HAP-1 (cell line): ENCODE measurements at regions not wholly inside any gene's neighbourhood (a gene's known extent, or its start where the extent isn't known, plus 50 kb on each side); places are given as distances from the start of the nearest gene placed in this dataset.

Experiments
- DNase-seq, 2 experiments: peaks; one replicate each; pipeline ENCODE4 v3.0.0-alpha.2; 2016 to 2020; ENCODE audit warnings: low spot score in 2 of 2
- H3K27me3 ChIP-seq: fragments of 250-450 bp; sonication (Bioruptor Pico); 2 replicates; pipeline ENCODE4 v1.5.1; 2020; ENCODE audit warnings: low read depth, mild to moderate bottlenecking, moderate library complexity
- H3K36me3 ChIP-seq: fragments of 250-450 bp; sonication (Bioruptor Pico); replicated peaks from 2 replicates; pipeline ENCODE4 v1.5.1; 2020; ENCODE audit warnings: mild to moderate bottlenecking
- H3K4me1 ChIP-seq: fragments of 250-450 bp; sonication (Bioruptor Pico); 2 replicates; pipeline ENCODE4 v1.5.1; 2020; ENCODE audit warnings: mild to moderate bottlenecking
- H3K4me3 ChIP-seq: fragments of 250-450 bp; sonication (Bioruptor Pico); 2 replicates; pipeline ENCODE4 v1.5.1; 2020; ENCODE audit warnings: mild to moderate bottlenecking, moderate library complexity
- H3K9me3 ChIP-seq: fragments of 250-450 bp; sonication (Bioruptor Pico); 2 replicates; pipeline ENCODE4 v1.5.1; 2020; ENCODE audit warnings: mild to moderate bottlenecking, moderate library complexity
- in situ Hi-C: fragments of 300-500 bp; cut with MboI; formaldehyde crosslinking; loops from 3 replicates; pipeline ENCODE4 v1.14.3; 2020; ENCODE audit warnings: low sequenced_read_pairs, inconsistent platforms, mixed read lengths

GRCh38 chr16:76913046-76913445, 277.9 kb upstream of the MON1B start:
- no peak overlapping the region for H3K4me3 ChIP-seq
- no peaks in the 10 kb centered on the region for H3K36me3 ChIP-seq
- no peaks in the 10 kb centered on the region for H3K27me3 ChIP-seq
- H3K9me3 ChIP-seq: no peaks in the 10 kb centered on the region
- DNase-seq: no peak
- in situ Hi-C loops: no loop called here
- H3K4me1 ChIP-seq: no peaks in the 10 kb centered on the region

GRCh38 chr16:76926042-76926441, 264.9 kb upstream of the MON1B start:
- no peaks in the 10 kb centered on the region for H3K9me3 ChIP-seq
- in situ Hi-C loops: no loop called here
- H3K27me3 ChIP-seq: no peaks in the 10 kb centered on the region
- no peaks in the 10 kb centered on the region for H3K4me1 ChIP-seq
- H3K4me3 ChIP-seq: no peak overlapping the region
- no peak for DNase-seq
- H3K36me3 ChIP-seq: no peaks in the 10 kb centered on the region

- Histone ChIP-seq H3K4me1 (no peaks in the 10 kb centered on the region), H3K9me3 (no peaks in the 10 kb centered on the region), H3K27me3 (no peaks in the 10 kb centered on the region), H3K36me3 (no peaks in the 10 kb centered on the region), H3K4me3 (no peak overlapping the region)
- DNase-seq: no peak
- in situ Hi-C loops: no loop called here
These were observed 264.4 kb upstream of the MON1B start for GRCh38 chr16:76926595-76926994.

- H3K36me3 ChIP-seq: no peaks in the 10 kb centered on the region
- no peaks in the 10 kb centered on the region for H3K9me3 ChIP-seq
- in situ Hi-C loops: no loop called here
- no peak overlapping the region for H3K4me3 ChIP-seq
- no peak for DNase-seq
- no peaks in the 10 kb centered on the region for H3K4me1 ChIP-seq
- no peaks in the 10 kb centered on the region for H3K27me3 ChIP-seq
These were observed 259.8 kb upstream of the MON1B start for GRCh38 chr16:76931186-76931585.

GRCh38 chr16:76932541-76933211, 258.3 kb upstream of the MON1B start:
- no peaks in the 10 kb centered on the region for H3K27me3 ChIP-seq
- in situ Hi-C loops: no loop called here
- DNase-seq: no peak
- H3K36me3 ChIP-seq: no peaks in the 10 kb centered on the region
- no peaks in the 10 kb centered on the region for H3K9me3 ChIP-seq
- H3K4me3 ChIP-seq: no peak overlapping the region
- H3K4me1 ChIP-seq: no peaks in the 10 kb centered on the region

GRCh38 chr16:76940251-76940650, 250.7 kb upstream of the MON1B start:
- DNase-seq: no peak
- Histone ChIP-seq H3K4me3 (no peak overlapping the region), H3K27me3 (no peaks in the 10 kb centered on the region), H3K4me1 (no peaks in the 10 kb centered on the region), H3K9me3 (no peaks in the 10 kb centered on the region), H3K36me3 (no peaks in the 10 kb centered on the region)
- in situ Hi-C loops: no loop called here

GRCh38 chr16:76941113-76941512, 249.9 kb upstream of the MON1B start:
- Histone ChIP-seq H3K36me3 (no peaks in the 10 kb centered on the region), H3K9me3 (no peaks in the 10 kb centered on the region), H3K27me3 (no peaks in the 10 kb centered on the region), H3K4me1 (no peaks in the 10 kb centered on the region), H3K4me3 (no peak overlapping the region)
- DNase-seq: no peak
- in situ Hi-C loops: no loop called here

GRCh38 chr16:76942089-76942488, 248.9 kb upstream of the MON1B start:
- Histone ChIP-seq H3K4me1 (no peaks in the 10 kb centered on the region), H3K27me3 (no peaks in the 10 kb centered on the region), H3K9me3 (no peaks in the 10 kb centered on the region), H3K4me3 (no peak overlapping the region), H3K36me3 (no peaks in the 10 kb centered on the region)
- in situ Hi-C loops: no loop called here
- no peak for DNase-seq

GRCh38 chr16:76943921-76944320, 247.1 kb upstream of the MON1B start:
- Histone ChIP-seq H3K27me3 (no peaks in the 10 kb centered on the region), H3K4me1 (no peaks in the 10 kb centered on the region), H3K9me3 (no peaks in the 10 kb centered on the region), H3K36me3 (no peaks in the 10 kb centered on the region), H3K4me3 (no peak overlapping the region)
- in situ Hi-C loops: no loop called here
- DNase-seq: no peak

GRCh38 chr16:76946879-76947278, 244.1 kb upstream of the MON1B start:
- H3K4me1 ChIP-seq: no peaks in the 10 kb centered on the region
- H3K4me3 ChIP-seq: no peak overlapping the region
- H3K9me3 ChIP-seq: no peaks in the 10 kb centered on the region
- DNase-seq: no peak
- in situ Hi-C loops: no loop called here
- H3K36me3 ChIP-seq: no peaks in the 10 kb centered on the region
- no peaks in the 10 kb centered on the region for H3K27me3 ChIP-seq

GRCh38 chr16:76947749-76948148, 243.2 kb upstream of the MON1B start:
- in situ Hi-C loops: no loop called here

GRCh38 chr16:76955629-76956028, 235.4 kb upstream of the MON1B start:
- in situ Hi-C loops: no loop called here
- Histone ChIP-seq H3K36me3 (no peaks in the 10 kb centered on the region), H3K4me3 (no peak overlapping the region), H3K27me3 (no peaks in the 10 kb centered on the region), H3K9me3 (no peaks in the 10 kb centered on the region), H3K4me1 (no peaks in the 10 kb centered on the region)
- DNase-seq: no peak

More at GRCh38 chr16:76947749-76948148, 243.2 kb upstream of the MON1B start:
- DNase-seq: no peak
- Histone ChIP-seq H3K9me3 (no peaks in the 10 kb centered on the region), H3K36me3 (no peaks in the 10 kb centered on the region), H3K27me3 (no peaks in the 10 kb centered on the region), H3K4me1 (no peaks in the 10 kb centered on the region), H3K4me3 (no peak overlapping the region)

GRCh38 chr16:76956394-76956793, 234.6 kb upstream of the MON1B start:
- Histone ChIP-seq H3K27me3 (no peaks in the 10 kb centered on the region), H3K9me3 (no peaks in the 10 kb centered on the region), H3K4me1 (no peaks in the 10 kb centered on the region), H3K4me3 (no peak overlapping the region), H3K36me3 (no peaks in the 10 kb centered on the region)
- in situ Hi-C loops: no loop called here
- no peak for DNase-seq

GRCh38 chr16:76956841-76957240, 234.1 kb upstream of the MON1B start:
- Histone ChIP-seq H3K27me3 (no peaks in the 10 kb centered on the region), H3K9me3 (no peaks in the 10 kb centered on the region), H3K4me1 (no peaks in the 10 kb centered on the region), H3K36me3 (no peaks in the 10 kb centered on the region), H3K4me3 (no peak overlapping the region)
- DNase-seq: no peak
- in situ Hi-C loops: no loop called here

- Histone ChIP-seq H3K4me1 (no peaks in the 10 kb centered on the region), H3K9me3 (no peaks in the 10 kb centered on the region), H3K27me3 (no peaks in the 10 kb centered on the region), H3K36me3 (no peaks in the 10 kb centered on the region), H3K4me3 (no peak overlapping the region)
- DNase-seq: no peak
- in situ Hi-C loops: no loop called here
These were observed 231.8 kb upstream of the MON1B start for GRCh38 chr16:76959166-76959565.
